ENCODE measurements at regions not wholly inside any gene's neighbourhood (a gene's known extent, or its start where the extent isn't known, plus 50 kb on each side); places are given as distances from the start of the nearest gene placed in this dataset.

DNA sequence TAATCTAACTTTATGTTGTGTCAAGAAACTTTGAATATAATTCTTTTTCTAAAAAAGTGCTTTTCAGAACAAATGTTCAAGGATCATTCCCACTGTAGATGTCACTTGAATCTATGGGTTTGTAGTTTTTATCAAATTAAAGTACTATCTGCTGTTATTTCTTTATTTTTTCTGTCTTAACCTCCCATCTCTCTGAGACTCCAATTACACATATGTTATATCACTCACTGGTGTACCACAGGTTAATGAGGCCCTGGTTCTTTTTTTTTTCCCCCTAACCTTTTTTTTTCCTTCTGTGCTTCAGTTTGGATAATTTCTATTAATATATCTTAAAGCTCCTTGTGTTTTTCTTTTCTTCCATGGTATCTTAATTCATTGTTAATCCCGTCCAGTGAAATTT, 279.9 kb upstream of the RGS6 start:
- Histone ChIP-seq H3K4me3 (ENCODE audit: low read depth in 1 of 3, low read length in 3 of 3) (no peak overlapping the region), H3K27me3 (ENCODE audit: control insufficient read depth in 4 of 4, insufficient read depth in 4 of 4, low read length in 3 of 4) (no peaks in the 10 kb centered on the region), H3K9me3 (ENCODE audit: control insufficient read depth in 4 of 4, low read length in 3 of 4) (peaks cover 3 to 8% (median 5%) of the 10 kb centered on the region in 4 donors), H3K9ac (ENCODE audit: low read depth in 1 of 2, low read length in 2 of 2) (no peak overlapping the region), H3K27ac (ENCODE audit: low read depth in 1 of 2, low read length in 2 of 2) (no peak overlapping the region), H3K36me3 (ENCODE audit: control insufficient read depth in 4 of 4, insufficient read depth in 3 of 4, low read depth in 1 of 4, low read length in 3 of 4) (peaks cover 0 to 16% (median 3%) of the 10 kb centered on the region in 4 donors), H3K4me1 (ENCODE audit: control insufficient read depth in 4 of 4, insufficient read depth in 4 of 4, low read length in 3 of 4) (no peaks in the 10 kb centered on the region)
- 97% methylated on average over 1 of the region's 1 CpG for WGBS
- no peak for DNase-seq (ENCODE audit: low spot score)
- TF ChIP-seq HNF4G (IDR thresholded peaks at IDR 0.05): no peak
- TF ChIP-seq JUND (IDR thresholded peaks at IDR 0.05): no peak
- no peak for TF ChIP-seq FOXA2 (IDR thresholded peaks at IDR 0.05)
- TF ChIP-seq FOXA1 (IDR thresholded peaks at IDR 0.05): no peak
- no peak for TF ChIP-seq GABPA (IDR thresholded peaks at IDR 0.05 in 1 of 2, conservative IDR thresholded peaks at IDR 0.05 in 1 of 2)

DNA sequence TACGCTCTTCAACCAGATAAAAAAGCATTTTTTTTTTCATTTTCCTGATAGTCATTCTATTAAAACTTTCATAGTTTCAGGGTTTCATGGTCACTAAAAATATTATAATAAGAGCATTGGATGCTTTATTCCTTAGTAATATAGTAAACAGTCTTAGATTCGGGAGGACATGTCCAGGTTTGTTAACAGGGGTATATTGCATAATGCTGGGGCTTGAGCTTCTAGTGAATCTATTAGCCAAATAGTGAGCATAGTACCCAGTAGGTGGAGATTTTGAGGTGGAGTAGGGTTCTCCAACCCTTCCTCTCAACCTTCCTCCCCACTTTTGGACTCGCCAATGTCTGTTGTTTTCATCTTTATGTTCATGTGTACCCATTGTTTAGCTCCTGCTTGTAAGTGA, 277.4 kb upstream of the RGS6 start:
- TF ChIP-seq CTCF (IDR thresholded peaks at IDR 0.05; ENCODE audit: low read depth, low read length, missing input control) (no peak), ZBTB33 (IDR thresholded peaks at IDR 0.05) (no peak), HNF4A (conservative IDR thresholded peaks at IDR 0.05) (no peak), TAF1 (conservative IDR thresholded peaks at IDR 0.05) (no peak), YY1 (IDR thresholded peaks at IDR 0.05) (no peak), HNF4G (IDR thresholded peaks at IDR 0.05) (no peak), EGR1 (IDR thresholded peaks at IDR 0.05; ENCODE audit: low read depth in 2 of 2) (no peak), FOXA1 (IDR thresholded peaks at IDR 0.05) (no peak), JUND (IDR thresholded peaks at IDR 0.05) (no peak), SP1 (IDR thresholded peaks at IDR 0.05) (no peak), NR2F2 (IDR thresholded peaks at IDR 0.05) (no peak), FOXA2 (IDR thresholded peaks at IDR 0.05) (no peak), RAD21 (IDR thresholded peaks at IDR 0.05) (no peak), GABPA (IDR thresholded peaks at IDR 0.05 in 1 of 2, conservative IDR thresholded peaks at IDR 0.05 in 1 of 2) (no peak), RXRA (IDR thresholded peaks at IDR 0.05) (no peak)
- TF ChIP-seq, protein P1, sequence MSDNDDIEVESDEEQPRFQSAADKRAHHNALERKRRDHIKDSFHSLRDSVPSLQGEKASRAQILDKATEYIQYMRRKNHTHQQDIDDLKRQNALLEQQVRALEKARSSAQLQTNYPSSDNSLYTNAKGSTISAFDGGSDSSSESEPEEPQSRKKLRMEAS (IDR thresholded peaks at IDR 0.05): no peak
- TF ChIP-seq, protein P2, sequence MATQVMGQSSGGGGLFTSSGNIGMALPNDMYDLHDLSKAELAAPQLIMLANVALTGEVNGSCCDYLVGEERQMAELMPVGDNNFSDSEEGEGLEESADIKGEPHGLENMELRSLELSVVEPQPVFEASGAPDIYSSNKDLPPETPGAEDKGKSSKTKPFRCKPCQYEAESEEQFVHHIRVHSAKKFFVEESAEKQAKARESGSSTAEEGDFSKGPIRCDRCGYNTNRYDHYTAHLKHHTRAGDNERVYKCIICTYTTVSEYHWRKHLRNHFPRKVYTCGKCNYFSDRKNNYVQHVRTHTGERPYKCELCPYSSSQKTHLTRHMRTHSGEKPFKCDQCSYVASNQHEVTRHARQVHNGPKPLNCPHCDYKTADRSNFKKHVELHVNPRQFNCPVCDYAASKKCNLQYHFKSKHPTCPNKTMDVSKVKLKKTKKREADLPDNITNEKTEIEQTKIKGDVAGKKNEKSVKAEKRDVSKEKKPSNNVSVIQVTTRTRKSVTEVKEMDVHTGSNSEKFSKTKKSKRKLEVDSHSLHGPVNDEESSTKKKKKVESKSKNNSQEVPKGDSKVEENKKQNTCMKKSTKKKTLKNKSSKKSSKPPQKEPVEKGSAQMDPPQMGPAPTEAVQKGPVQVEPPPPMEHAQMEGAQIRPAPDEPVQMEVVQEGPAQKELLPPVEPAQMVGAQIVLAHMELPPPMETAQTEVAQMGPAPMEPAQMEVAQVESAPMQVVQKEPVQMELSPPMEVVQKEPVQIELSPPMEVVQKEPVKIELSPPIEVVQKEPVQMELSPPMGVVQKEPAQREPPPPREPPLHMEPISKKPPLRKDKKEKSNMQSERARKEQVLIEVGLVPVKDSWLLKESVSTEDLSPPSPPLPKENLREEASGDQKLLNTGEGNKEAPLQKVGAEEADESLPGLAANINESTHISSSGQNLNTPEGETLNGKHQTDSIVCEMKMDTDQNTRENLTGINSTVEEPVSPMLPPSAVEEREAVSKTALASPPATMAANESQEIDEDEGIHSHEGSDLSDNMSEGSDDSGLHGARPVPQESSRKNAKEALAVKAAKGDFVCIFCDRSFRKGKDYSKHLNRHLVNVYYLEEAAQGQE (IDR thresholded peaks at IDR 0.05): no peak
- TF ChIP-seq, protein P3, sequence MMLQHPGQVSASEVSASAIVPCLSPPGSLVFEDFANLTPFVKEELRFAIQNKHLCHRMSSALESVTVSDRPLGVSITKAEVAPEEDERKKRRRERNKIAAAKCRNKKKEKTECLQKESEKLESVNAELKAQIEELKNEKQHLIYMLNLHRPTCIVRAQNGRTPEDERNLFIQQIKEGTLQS (IDR thresholded peaks at IDR 0.05): no peak
- H3K4me1 ChIP-seq (ENCODE audit: control insufficient read depth in 4 of 4, insufficient read depth in 4 of 4, low read length in 3 of 4): no peaks in the 10 kb centered on the region
- H3K27ac ChIP-seq (ENCODE audit: low read depth in 1 of 2, low read length in 2 of 2): no peak overlapping the region
- peaks cover 0 to 16% (median 3%) of the 10 kb centered on the region in 4 donors for H3K36me3 ChIP-seq (ENCODE audit: control insufficient read depth in 4 of 4, insufficient read depth in 3 of 4, low read depth in 1 of 4, low read length in 3 of 4)
- no peak overlapping the region for H3K4me3 ChIP-seq (ENCODE audit: low read depth in 1 of 3, low read length in 3 of 3)
- H3K9ac ChIP-seq (ENCODE audit: low read depth in 1 of 2, low read length in 2 of 2): no peak overlapping the region
- no peaks in the 10 kb centered on the region for H3K27me3 ChIP-seq (ENCODE audit: control insufficient read depth in 4 of 4, insufficient read depth in 4 of 4, low read length in 3 of 4)
- no peak for DNase-seq (ENCODE audit: low spot score)
- H3K9me3 ChIP-seq (ENCODE audit: control insufficient read depth in 4 of 4, low read length in 3 of 4): peaks cover 3 to 8% (median 5%) of the 10 kb centered on the region in 4 donors
- 97% methylated on average over 3 of the region's 3 CpGs for WGBS
